Upper lobe of right lung (tissue), 1 donor: ENCODE measurements at regions not wholly inside any gene's neighbourhood (a gene's known extent, or its start where the extent isn't known, plus 50 kb on each side); places are given as distances from the start of the nearest gene placed in this dataset.

Experiments
- ATAC-seq: fragments of 200-7000 bp; cut with Tn5 transposase; one replicate; pipeline ENCODE4 v1.9.1; 2020; ENCODE audit warnings: mild to moderate bottlenecking, moderate library complexity
- DNase-seq: peaks from one replicate; pipeline ENCODE4 v3.0.0-alpha.2; 2020
- H3K27ac ChIP-seq: fragments of 200-600 bp; one replicate; pipeline ENCODE4 v1.8.0; 2022
- H3K27me3 ChIP-seq: fragments of 200-600 bp; one replicate; pipeline ENCODE4 v1.8.0; 2022; ENCODE audit warnings: mild to moderate bottlenecking
- H3K36me3 ChIP-seq: fragments of 200-600 bp; one replicate; pipeline ENCODE4 v1.8.0; 2022
- H3K4me1 ChIP-seq: fragments of 200-600 bp; one replicate; pipeline ENCODE4 v1.8.0; 2022
- H3K4me3 ChIP-seq: fragments of 200-600 bp; one replicate; pipeline ENCODE4 v1.8.0; 2022; ENCODE audit warnings: mild to moderate bottlenecking
- H3K9me3 ChIP-seq: fragments of 200-600 bp; one replicate; pipeline ENCODE4 v1.8.0; 2022
- intact Hi-C: fragments of 100-400 bp; cut with DNase I; formaldehyde crosslinking; loops from one replicate; pipeline ENCODE4 v1.11.0; 2022
- TF ChIP-seq, protein P1 (sequence below): fragments of 200-600 bp; IDR thresholded peaks from one replicate; pipeline ENCODE4 v1.8.0; 2022; ENCODE audit warnings: antibody characterized with exemption
- donor health status: DM: no; HTN: yes; CAD: no; lungs with severe emphysema.

DNA sequence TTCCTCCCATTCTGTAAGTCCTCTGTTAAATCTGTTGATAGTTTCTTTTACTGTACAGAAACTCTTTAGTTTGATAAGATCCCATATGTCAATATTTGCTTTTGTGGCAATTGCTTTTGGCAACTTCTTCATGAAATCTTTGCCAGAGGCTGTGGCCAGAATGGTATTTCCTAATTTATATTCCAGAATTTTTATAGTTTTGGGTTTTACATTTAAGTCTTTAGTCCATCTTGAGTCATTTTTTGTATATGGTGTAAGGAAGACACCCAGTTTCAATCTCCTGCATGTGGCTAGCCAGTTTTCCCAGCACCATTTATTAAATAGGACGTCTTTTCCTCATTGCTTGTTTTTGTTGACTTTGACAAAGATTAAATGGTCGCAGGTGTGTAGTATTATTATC lies 372.4 kb upstream of the CADM2 start:
- no peak overlapping the region for H3K27ac ChIP-seq
- no peaks in the 10 kb centered on the region for H3K27me3 ChIP-seq
- intact Hi-C loops, result no loop called here
- TF ChIP-seq, protein P1, sequence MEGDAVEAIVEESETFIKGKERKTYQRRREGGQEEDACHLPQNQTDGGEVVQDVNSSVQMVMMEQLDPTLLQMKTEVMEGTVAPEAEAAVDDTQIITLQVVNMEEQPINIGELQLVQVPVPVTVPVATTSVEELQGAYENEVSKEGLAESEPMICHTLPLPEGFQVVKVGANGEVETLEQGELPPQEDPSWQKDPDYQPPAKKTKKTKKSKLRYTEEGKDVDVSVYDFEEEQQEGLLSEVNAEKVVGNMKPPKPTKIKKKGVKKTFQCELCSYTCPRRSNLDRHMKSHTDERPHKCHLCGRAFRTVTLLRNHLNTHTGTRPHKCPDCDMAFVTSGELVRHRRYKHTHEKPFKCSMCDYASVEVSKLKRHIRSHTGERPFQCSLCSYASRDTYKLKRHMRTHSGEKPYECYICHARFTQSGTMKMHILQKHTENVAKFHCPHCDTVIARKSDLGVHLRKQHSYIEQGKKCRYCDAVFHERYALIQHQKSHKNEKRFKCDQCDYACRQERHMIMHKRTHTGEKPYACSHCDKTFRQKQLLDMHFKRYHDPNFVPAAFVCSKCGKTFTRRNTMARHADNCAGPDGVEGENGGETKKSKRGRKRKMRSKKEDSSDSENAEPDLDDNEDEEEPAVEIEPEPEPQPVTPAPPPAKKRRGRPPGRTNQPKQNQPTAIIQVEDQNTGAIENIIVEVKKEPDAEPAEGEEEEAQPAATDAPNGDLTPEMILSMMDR, result no peak
- H3K36me3 ChIP-seq, result no peaks in the 10 kb centered on the region
- no peaks in the 10 kb centered on the region for H3K9me3 ChIP-seq
- no peaks in the 10 kb centered on the region for H3K4me1 ChIP-seq
- ATAC-seq, result no peak
- no peak for DNase-seq
- no peak overlapping the region for H3K4me3 ChIP-seq

DNA sequence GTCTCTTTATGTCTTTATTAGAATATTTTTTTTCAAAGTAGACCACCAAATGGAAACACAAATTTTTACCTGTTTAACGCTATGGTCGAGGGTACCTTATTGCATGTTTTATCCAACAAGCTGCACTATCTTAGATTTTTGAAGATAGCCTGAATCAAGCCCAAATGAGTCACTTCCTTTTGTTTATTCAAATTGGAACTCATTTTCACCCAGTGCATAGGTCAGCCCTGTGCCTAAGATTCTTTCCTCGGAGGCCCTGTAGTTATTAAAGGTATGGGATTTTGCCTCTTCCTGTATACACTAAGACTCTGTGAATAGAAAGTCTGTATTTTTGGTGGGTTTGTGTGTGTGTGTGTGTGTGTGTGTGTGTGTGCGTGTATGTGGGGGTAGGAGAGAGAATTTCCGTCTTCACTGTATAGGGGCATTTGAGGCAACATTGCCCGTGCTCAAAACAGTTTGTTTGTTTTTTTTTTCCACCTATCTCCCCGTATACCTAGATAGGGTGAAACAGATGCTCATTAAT lies 358.0 kb upstream of the CADM2 start:
- Histone ChIP-seq H3K9me3 (no peaks in the 10 kb centered on the region), H3K36me3 (no peaks in the 10 kb centered on the region), H3K27me3 (no peaks in the 10 kb centered on the region), H3K4me3 (no peak overlapping the region), H3K4me1 (no peaks in the 10 kb centered on the region), H3K27ac (no peak overlapping the region)
- intact Hi-C loops, result no loop called here
- TF ChIP-seq, protein P1, result no peak
- ATAC-seq (no peak), DNase-seq (no peak)

DNA sequence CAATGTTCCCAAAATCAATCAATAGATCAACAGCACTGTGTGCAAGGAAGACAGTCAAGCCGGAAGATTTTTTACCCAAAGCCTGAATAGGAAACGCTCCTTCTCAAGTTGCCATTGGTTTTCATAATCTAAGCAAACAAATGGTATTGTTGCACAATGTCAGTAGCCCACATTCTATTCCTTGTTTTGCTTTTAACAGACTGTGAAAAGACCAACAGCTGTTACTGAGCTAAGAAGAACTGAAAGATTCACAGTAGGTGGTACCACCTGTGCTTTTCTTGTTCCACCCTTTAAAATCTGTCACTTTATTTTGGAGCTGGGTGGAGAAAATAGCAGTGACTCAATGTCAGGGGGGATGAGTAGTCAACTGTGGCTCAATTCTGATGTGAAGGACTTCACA lies 357.5 kb upstream of the CADM2 start:
- no peak overlapping the region for H3K27ac ChIP-seq
- no peaks in the 10 kb centered on the region for H3K9me3 ChIP-seq
- no peak overlapping the region for H3K4me3 ChIP-seq
- ATAC-seq (no peak), DNase-seq (no peak)
- no peaks in the 10 kb centered on the region for H3K36me3 ChIP-seq
- H3K4me1 ChIP-seq, result no peaks in the 10 kb centered on the region
- TF ChIP-seq, protein P1, result no peak
- H3K27me3 ChIP-seq, result no peaks in the 10 kb centered on the region
- intact Hi-C loops, result no loop called here

GRCh38 chr3:84621823-84622222 lies 337.0 kb upstream of the CADM2 start:
- DNase-seq (no peak), ATAC-seq (no peak)
- no peaks in the 10 kb centered on the region for H3K9me3 ChIP-seq
- intact Hi-C loops, result no loop called here
- TF ChIP-seq, protein P1, result no peak
- H3K4me1 ChIP-seq, result no peaks in the 10 kb centered on the region
- H3K27ac ChIP-seq, result no peak overlapping the region
- H3K27me3 ChIP-seq, result no peaks in the 10 kb centered on the region
- H3K4me3 ChIP-seq, result no peak overlapping the region
- no peaks in the 10 kb centered on the region for H3K36me3 ChIP-seq

GRCh38 chr3:84634668-84635067 lies 324.1 kb upstream of the CADM2 start:
- H3K27me3 ChIP-seq, result no peaks in the 10 kb centered on the region
- intact Hi-C loops, result no loop called here
- H3K4me1 ChIP-seq, result no peaks in the 10 kb centered on the region
- no peak for DNase-seq
- H3K4me3 ChIP-seq, result no peak overlapping the region
- no peaks in the 10 kb centered on the region for H3K9me3 ChIP-seq
- no peak overlapping the region for H3K27ac ChIP-seq
- ATAC-seq, result no peak
- H3K36me3 ChIP-seq, result no peaks in the 10 kb centered on the region
- TF ChIP-seq, protein P1, result no peak

- Histone ChIP-seq H3K9me3 (no peaks in the 10 kb centered on the region), H3K4me3 (no peak overlapping the region), H3K27me3 (no peaks in the 10 kb centered on the region), H3K27ac (no peak overlapping the region), H3K36me3 (no peaks in the 10 kb centered on the region), H3K4me1 (no peaks in the 10 kb centered on the region)
- DNase-seq (no peak), ATAC-seq (no peak)
- TF ChIP-seq, protein P1, result no peak
- intact Hi-C loops, result no loop called here
These were observed 321.5 kb upstream of the CADM2 start for GRCh38 chr3:84637272-84637671.
